H9 (cell line): ENCODE measurements at regions not wholly inside any gene's neighbourhood (a gene's known extent, or its start where the extent isn't known, plus 50 kb on each side); places are given as distances from the start of the nearest gene placed in this dataset.

ENCODE experiments used
- DNase-seq: peaks from one replicate; pipeline ENCODE4 v3.0.0-alpha.2; 2017
- H2AFZ ChIP-seq: one replicate; pipeline ENCODE4 v1.6.1; 2013; ENCODE audit warnings: mild to moderate bottlenecking, low read length, control low read depth, moderate library complexity
- H2AK5ac ChIP-seq: 2 replicates; pipeline ENCODE4 v1.6.1; 2013; ENCODE audit warnings: low read length, control low read depth, mixed read lengths; ENCODE audit not compliant: insufficient read length
- H2BK120ac ChIP-seq: one replicate; pipeline ENCODE4 v1.6.1; 2013; ENCODE audit warnings: low read depth, mild to moderate bottlenecking, low read length, control low read depth, inconsistent platforms; ENCODE audit not compliant: poor library complexity, severe bottlenecking
- H2BK12ac ChIP-seq: 2 replicates; pipeline ENCODE4 v1.6.1; 2013; ENCODE audit warnings: low read length, control low read depth, mixed read lengths, low read depth; ENCODE audit not compliant: insufficient read length
- H2BK15ac ChIP-seq: 2 replicates; pipeline ENCODE4 v1.6.1; 2013; ENCODE audit warnings: low read depth, low read length, control low read depth
- H2BK20ac ChIP-seq: one replicate; pipeline ENCODE4 v1.6.1; 2013; ENCODE audit warnings: low read depth, mild to moderate bottlenecking, low read length, control low read depth, inconsistent platforms; ENCODE audit not compliant: poor library complexity, severe bottlenecking
- H2BK5ac ChIP-seq: 2 replicates; pipeline ENCODE4 v1.6.1; 2013; ENCODE audit warnings: low read length, control low read depth, mixed read lengths; ENCODE audit not compliant: insufficient read length
- H3K14ac ChIP-seq: 2 replicates; pipeline ENCODE4 v1.6.1; 2013; ENCODE audit warnings: low read length, control low read depth; ENCODE audit not compliant: insufficient read depth
- H3K18ac ChIP-seq: 2 replicates; pipeline ENCODE4 v1.6.1; 2013; ENCODE audit warnings: low read depth, mild to moderate bottlenecking, mixed read lengths, low read length, control low read depth; ENCODE audit not compliant: insufficient read length
- H3K23ac ChIP-seq: 2 replicates; pipeline ENCODE4 v1.6.1; 2013; ENCODE audit warnings: low read length, control low read depth, mixed read lengths, low read depth; ENCODE audit not compliant: insufficient read length
- H3K23me2 ChIP-seq: 2 replicates; pipeline ENCODE4 v1.6.1; 2013; ENCODE audit warnings: low read depth, mild to moderate bottlenecking, mixed read lengths, low read length, control low read depth; ENCODE audit not compliant: insufficient read length, poor library complexity, severe bottlenecking
- H3K27ac ChIP-seq: 2 replicates; pipeline ENCODE4 v1.5.1; 2013; ENCODE audit warnings: low read length, control low read depth, mixed read lengths, low read depth; ENCODE audit not compliant: insufficient read length
- H3K27me3 ChIP-seq: 2 replicates; pipeline ENCODE4 v1.6.1; 2013; ENCODE audit warnings: low read length, control low read depth, inconsistent platforms; ENCODE audit not compliant: insufficient read depth
- H3K4ac ChIP-seq: 2 replicates; pipeline ENCODE4 v1.6.1; 2013; ENCODE audit warnings: low read depth, mild to moderate bottlenecking, control low read depth, inconsistent platforms, low read length, moderate library complexity
- H3K4me1 ChIP-seq: 2 replicates; pipeline ENCODE4 v1.6.1; 2013; ENCODE audit warnings: low read length, control low read depth, inconsistent platforms; ENCODE audit not compliant: insufficient read depth
- H3K4me2 ChIP-seq: 2 replicates; pipeline ENCODE4 v1.6.1; 2013; ENCODE audit warnings: low read length, control low read depth, mixed read lengths; ENCODE audit not compliant: insufficient read length, insufficient read depth
- H3K56ac ChIP-seq: 2 replicates; pipeline ENCODE4 v1.6.1; 2013; ENCODE audit warnings: low read depth, mild to moderate bottlenecking, mixed read lengths, low read length, control low read depth; ENCODE audit not compliant: insufficient read length
- H3K79me1 ChIP-seq: 2 replicates; pipeline ENCODE4 v1.6.1; 2013; ENCODE audit warnings: low read depth, mild to moderate bottlenecking, moderate library complexity, low read length, control low read depth, inconsistent platforms; ENCODE audit not compliant: insufficient read depth, poor library complexity, severe bottlenecking
- H3K79me2 ChIP-seq: 2 replicates; pipeline ENCODE4 v1.6.1; 2013; ENCODE audit warnings: low read length, control low read depth, inconsistent platforms; ENCODE audit not compliant: insufficient read depth
- H3K9ac ChIP-seq: 2 replicates; pipeline ENCODE4 v1.6.1; 2013; ENCODE audit warnings: low read length, control low read depth, mixed read lengths; ENCODE audit not compliant: insufficient read length; ENCODE audit errors: extremely low read depth
- H3K9me3 ChIP-seq: one replicate; pipeline ENCODE4 v1.6.1; 2013; ENCODE audit warnings: low read depth, low read length, inconsistent platforms; ENCODE audit not compliant: control insufficient read depth
- H3T11ph ChIP-seq: one replicate; pipeline ENCODE4 v1.6.1; 2013; ENCODE audit warnings: mild to moderate bottlenecking, low read length, control low read depth, inconsistent platforms
- H4K20me1 ChIP-seq: one replicate; pipeline ENCODE4 v1.6.1; 2013; ENCODE audit not compliant: control insufficient read depth, insufficient read length, insufficient read depth
- H4K5ac ChIP-seq: 2 replicates; pipeline ENCODE4 v1.6.1; 2013; ENCODE audit warnings: low read depth, mild to moderate bottlenecking, mixed read lengths, low read length, control low read depth; ENCODE audit not compliant: insufficient read length
- H4K8ac ChIP-seq: replicated peaks from 2 replicates; pipeline ENCODE4 v1.6.1; 2013; ENCODE audit warnings: low read length, control low read depth, mixed read lengths, low read depth; ENCODE audit not compliant: insufficient read length
- H4K91ac ChIP-seq: 2 replicates; pipeline ENCODE4 v1.6.1; 2013; ENCODE audit warnings: low read depth, mild to moderate bottlenecking, moderate library complexity, mixed read lengths, low read length, control low read depth; ENCODE audit not compliant: insufficient read length
- H3K27ac Mint-ChIP-seq, 3 experiments: 2 replicates in 2 of 3; 3 replicates in 1 of 3; pipeline ENCODE4 v1.8.0; 2020 to 2021; ENCODE audit warnings: mixed read lengths in 3 of 3, mild to moderate bottlenecking in 1 of 3, moderate library complexity in 1 of 3
- H3K27me3 Mint-ChIP-seq: 2 replicates; pipeline ENCODE4 v1.8.0; 2021; ENCODE audit warnings: low read depth, mild to moderate bottlenecking, moderate library complexity, mixed read lengths
- H3K36me3 Mint-ChIP-seq, 3 experiments: 2 replicates in 2 of 3; 3 replicates in 1 of 3; pipeline ENCODE4 v1.8.0; 2020 to 2021; ENCODE audit warnings: low read depth in 3 of 3, mixed read lengths in 3 of 3; ENCODE audit not compliant: insufficient read depth in 1 of 3
- H3K4me1 Mint-ChIP-seq, 2 experiments: 2 replicates each; pipeline ENCODE4 v1.8.0; 2020; ENCODE audit warnings: mixed read lengths in 2 of 2
- H3K4me3 Mint-ChIP-seq, 2 experiments: 2 replicates in 1 of 2; 3 replicates in 1 of 2; pipeline ENCODE4 v1.8.0; 2020 to 2021; ENCODE audit warnings: mild to moderate bottlenecking in 2 of 2, mixed read lengths in 2 of 2, moderate library complexity in 1 of 2
- H3K9me3 Mint-ChIP-seq, 2 experiments: 2 replicates in 1 of 2; 3 replicates in 1 of 2; pipeline ENCODE4 v1.8.0; 2020; ENCODE audit warnings: mild to moderate bottlenecking in 2 of 2, mixed read lengths in 2 of 2, moderate library complexity in 1 of 2
- CTCF ChIP-seq: fragments of 200-600 bp; sonication (generic); conservative IDR thresholded peaks from 3 replicates; pipeline ENCODE4 v1.8.0; 2021; ENCODE audit warnings: antibody characterized with exemption, mild to moderate bottlenecking
- WGBS: extraction: QIAGEN DNeasy Blood & Tissue Kit; methylation state at CpG from one replicate; pipeline ENCODE4 v1.1.7; 2013; ENCODE audit warnings: missing lambda C conversion rate, low lambda C conversion rate, mixed read lengths; ENCODE audit not compliant: insufficient read length; ENCODE audit errors: extremely low coverage; 5-methylcytosine and 5-hydroxymethylcytosine counted together

GRCh38 chr13:73601708-73602107 is 532.5 kb downstream of the KLF12 start:
- Histone ChIP-seq H3K9me3 (no peaks in the 10 kb centered on the region), H3T11ph (no peak overlapping the region), H4K5ac (no peak overlapping the region), H3K27me3 (no peaks in the 10 kb centered on the region), H3K56ac (no peak overlapping the region), H3K79me1 (no peaks in the 10 kb centered on the region), H3K79me2 (no peaks in the 10 kb centered on the region), H4K91ac (no peak overlapping the region), H2BK120ac (no peak overlapping the region), H2BK15ac (no peak overlapping the region), H4K20me1 (no peaks in the 10 kb centered on the region), H3K23me2 (no peaks in the 10 kb centered on the region), H2AFZ (no peak overlapping the region), H2BK12ac (no peak overlapping the region), H3K27ac (no peak overlapping the region), H2BK20ac (no peak overlapping the region), H2BK5ac (no peak overlapping the region), H3K4me1 (no peaks in the 10 kb centered on the region), H3K4ac (no peak overlapping the region), H2AK5ac (no peak overlapping the region), H3K14ac (no peak overlapping the region), H3K4me2 (no peak overlapping the region), H3K18ac (no peak overlapping the region), H3K23ac (no peak overlapping the region), H4K8ac (no peak overlapping the region), H3K9ac (no peak overlapping the region)
- Mint-ChIP-seq H3K4me1 (no peaks in the 10 kb centered on the region; a peak in 1 of 4 replicates), H3K9me3 (0 out of 5 replicates have a peak, but pooled peaks cover 0 to 2% of the 10 kb centered on the region in 2 experiments), H3K27ac (no peak overlapping the region), H3K36me3 (no peaks in the 10 kb centered on the region), H3K27me3 (no peaks in the 10 kb centered on the region), H3K4me3 (no peak overlapping the region)
- DNase-seq = no peak
- TF ChIP-seq CTCF = no peak
- no CpG with 5 or more reads among the region's 1 CpG for WGBS
